HL-60 (cell line): ENCODE measurements at regions not wholly inside any gene's neighbourhood (a gene's known extent, or its start where the extent isn't known, plus 50 kb on each side); places are given as distances from the start of the nearest gene placed in this dataset.

Experiments used
- GABPA ChIP-seq: IDR thresholded peaks from 2 replicates; pipeline ENCODE4 v1.6.1; 2012; ENCODE audit warnings: low read depth
- POLR2AphosphoS5 ChIP-seq: IDR thresholded peaks from 2 replicates; pipeline ENCODE4 v1.6.1; 2012; ENCODE audit warnings: low read depth
- SPI1 ChIP-seq: IDR thresholded peaks from 2 replicates; pipeline ENCODE4 v1.6.1; 2012; ENCODE audit warnings: low read depth, mild to moderate bottlenecking, borderline replicate concordance
- TF ChIP-seq, protein P1 (sequence below): IDR thresholded peaks from one replicate; pipeline ENCODE4 v1.5.1; 2011; ENCODE audit warnings: low read length, control low read depth, inconsistent platforms; ENCODE audit not compliant: insufficient read depth
- TF ChIP-seq, protein P2 (sequence below): IDR thresholded peaks from 2 replicates; pipeline ENCODE4 v1.6.1; 2012; ENCODE audit warnings: low read depth; ENCODE audit not compliant: insufficient replicate concordance

DNA sequence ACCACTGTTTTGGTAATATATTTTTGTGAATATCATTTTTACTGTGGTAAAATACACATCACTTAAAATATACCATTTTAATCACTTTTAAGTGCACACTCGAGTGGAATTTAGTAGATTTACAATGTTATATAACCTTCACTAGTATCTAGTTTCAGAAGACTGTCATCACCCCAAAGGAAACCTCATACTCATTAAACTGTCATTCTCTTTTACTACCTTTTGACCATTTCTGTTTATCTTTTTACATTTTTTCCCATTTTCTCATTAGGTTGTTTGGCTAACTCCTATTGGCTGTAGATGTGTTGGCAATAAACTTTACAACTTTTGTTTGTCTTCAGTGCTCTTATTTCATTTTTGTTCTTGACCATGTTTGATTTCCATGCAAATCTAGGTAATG lies 1168.3 kb upstream of the PCDH7 start:
- TF ChIP-seq POLR2AphosphoS5 (no peak), GABPA (no peak), SPI1 (no peak)
- TF ChIP-seq, protein P1, sequence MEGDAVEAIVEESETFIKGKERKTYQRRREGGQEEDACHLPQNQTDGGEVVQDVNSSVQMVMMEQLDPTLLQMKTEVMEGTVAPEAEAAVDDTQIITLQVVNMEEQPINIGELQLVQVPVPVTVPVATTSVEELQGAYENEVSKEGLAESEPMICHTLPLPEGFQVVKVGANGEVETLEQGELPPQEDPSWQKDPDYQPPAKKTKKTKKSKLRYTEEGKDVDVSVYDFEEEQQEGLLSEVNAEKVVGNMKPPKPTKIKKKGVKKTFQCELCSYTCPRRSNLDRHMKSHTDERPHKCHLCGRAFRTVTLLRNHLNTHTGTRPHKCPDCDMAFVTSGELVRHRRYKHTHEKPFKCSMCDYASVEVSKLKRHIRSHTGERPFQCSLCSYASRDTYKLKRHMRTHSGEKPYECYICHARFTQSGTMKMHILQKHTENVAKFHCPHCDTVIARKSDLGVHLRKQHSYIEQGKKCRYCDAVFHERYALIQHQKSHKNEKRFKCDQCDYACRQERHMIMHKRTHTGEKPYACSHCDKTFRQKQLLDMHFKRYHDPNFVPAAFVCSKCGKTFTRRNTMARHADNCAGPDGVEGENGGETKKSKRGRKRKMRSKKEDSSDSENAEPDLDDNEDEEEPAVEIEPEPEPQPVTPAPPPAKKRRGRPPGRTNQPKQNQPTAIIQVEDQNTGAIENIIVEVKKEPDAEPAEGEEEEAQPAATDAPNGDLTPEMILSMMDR: no peak
- TF ChIP-seq, protein P2, sequence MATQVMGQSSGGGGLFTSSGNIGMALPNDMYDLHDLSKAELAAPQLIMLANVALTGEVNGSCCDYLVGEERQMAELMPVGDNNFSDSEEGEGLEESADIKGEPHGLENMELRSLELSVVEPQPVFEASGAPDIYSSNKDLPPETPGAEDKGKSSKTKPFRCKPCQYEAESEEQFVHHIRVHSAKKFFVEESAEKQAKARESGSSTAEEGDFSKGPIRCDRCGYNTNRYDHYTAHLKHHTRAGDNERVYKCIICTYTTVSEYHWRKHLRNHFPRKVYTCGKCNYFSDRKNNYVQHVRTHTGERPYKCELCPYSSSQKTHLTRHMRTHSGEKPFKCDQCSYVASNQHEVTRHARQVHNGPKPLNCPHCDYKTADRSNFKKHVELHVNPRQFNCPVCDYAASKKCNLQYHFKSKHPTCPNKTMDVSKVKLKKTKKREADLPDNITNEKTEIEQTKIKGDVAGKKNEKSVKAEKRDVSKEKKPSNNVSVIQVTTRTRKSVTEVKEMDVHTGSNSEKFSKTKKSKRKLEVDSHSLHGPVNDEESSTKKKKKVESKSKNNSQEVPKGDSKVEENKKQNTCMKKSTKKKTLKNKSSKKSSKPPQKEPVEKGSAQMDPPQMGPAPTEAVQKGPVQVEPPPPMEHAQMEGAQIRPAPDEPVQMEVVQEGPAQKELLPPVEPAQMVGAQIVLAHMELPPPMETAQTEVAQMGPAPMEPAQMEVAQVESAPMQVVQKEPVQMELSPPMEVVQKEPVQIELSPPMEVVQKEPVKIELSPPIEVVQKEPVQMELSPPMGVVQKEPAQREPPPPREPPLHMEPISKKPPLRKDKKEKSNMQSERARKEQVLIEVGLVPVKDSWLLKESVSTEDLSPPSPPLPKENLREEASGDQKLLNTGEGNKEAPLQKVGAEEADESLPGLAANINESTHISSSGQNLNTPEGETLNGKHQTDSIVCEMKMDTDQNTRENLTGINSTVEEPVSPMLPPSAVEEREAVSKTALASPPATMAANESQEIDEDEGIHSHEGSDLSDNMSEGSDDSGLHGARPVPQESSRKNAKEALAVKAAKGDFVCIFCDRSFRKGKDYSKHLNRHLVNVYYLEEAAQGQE: no peak
